ENCODE measurements at regions not wholly inside any gene's neighbourhood (a gene's known extent, or its start where the extent isn't known, plus 50 kb on each side); places are given as distances from the start of the nearest gene placed in this dataset.
"Not testable (repeated sequence)": the region's sequence is repeated elsewhere in the genome, so short reads cannot be mapped to it uniquely, and the experiment has no call there.

DNA sequence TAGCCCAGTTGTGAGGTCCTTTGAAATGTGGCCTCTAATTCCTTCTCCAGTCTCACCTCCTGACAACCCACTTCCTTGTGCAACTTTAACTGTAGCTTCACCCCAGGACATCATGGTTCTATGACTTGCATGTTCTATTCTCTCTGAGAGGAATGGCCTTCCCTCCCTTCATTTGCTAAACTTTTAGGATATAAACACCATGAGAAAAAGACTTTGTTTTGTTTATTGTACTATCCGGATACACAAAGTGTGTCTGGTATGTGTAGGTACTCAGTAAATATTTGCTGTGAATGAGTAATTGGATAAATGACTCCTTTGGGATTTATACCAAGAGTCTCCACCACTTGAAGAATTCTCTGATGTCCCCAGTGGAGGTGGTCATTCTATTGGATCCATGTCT is 547.6 kb downstream of the INSC start:
- DNase-seq (ENCODE audit: low spot score) = no peak

DNA sequence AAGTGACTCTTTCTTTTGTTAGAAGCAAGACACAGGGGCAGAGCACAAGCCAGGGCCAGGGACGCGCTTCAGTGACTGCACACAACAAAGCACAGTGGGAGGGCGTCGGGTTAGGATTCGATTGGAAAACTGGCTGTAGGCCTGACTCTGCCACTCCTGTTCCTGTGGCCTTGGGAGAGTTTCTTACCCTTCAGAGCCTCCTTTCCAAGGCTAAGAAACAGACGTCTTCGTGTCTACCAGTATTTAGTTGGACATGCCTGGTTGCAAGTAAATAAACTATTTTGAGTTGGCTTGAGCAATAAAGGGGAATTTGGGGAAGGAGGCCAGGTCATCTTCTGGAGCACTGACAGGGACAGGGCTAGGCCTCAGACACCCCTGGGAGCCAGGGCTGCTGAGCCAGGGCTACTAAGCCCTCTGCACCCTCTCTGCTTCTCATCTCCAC is 549.1 kb downstream of the INSC start:
- no peak for DNase-seq (ENCODE audit: low spot score)

DNA sequence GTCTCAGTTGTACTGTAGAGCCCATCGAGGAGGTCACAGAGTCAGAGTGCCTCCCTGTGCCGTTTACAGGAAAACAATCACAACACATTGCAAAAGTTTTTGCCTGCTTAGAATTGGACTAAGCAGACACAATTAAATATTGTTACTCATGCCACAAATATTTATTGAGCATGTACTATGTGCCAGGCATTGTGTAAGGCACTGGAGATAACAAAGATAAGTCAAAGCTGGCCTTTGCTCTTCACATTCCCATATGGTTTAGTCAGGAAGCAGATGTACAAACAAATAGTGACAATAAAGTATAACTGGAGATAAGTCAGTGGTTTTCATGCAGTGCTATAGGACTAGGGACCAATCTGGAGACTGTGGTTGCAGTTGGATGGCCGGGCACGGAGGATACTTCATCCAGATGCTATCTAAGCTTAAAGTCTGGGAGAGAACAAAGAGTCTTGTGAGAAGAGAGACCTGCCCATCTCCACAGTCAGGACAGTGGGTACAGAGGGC is 550.7 kb downstream of the INSC start:
- no peak for DNase-seq (ENCODE audit: low spot score)

DNA sequence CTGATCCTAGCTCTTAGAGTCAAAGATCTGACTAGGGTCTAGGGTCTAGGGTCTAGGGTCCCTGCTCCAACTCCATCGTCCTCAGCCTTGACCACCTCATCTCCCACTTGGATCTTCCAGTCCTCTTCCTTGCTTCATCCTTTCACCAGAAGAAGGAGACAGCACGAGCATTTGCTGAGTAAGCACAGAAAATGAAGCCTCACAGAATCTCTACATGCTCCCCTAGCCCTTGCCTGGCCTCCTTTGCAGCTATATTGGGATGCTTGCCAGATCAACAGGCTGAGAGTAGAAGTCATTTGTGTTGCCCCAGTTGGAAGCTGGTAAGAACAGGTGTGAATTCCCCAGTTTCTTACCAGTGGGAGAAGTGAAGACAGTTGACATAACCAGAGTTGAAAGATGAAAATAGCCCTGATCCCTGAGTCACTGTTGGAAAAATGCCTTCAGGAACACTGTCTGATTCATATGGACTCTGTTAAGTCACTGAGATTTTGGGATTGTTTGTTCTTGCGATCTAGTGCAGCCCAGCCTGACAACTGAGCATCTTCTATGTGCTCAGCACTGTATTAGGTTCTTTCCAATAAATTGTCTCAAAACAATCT is 552.5 kb downstream of the INSC start:
- DNase-seq (ENCODE audit: low spot score) = no peak

DNA sequence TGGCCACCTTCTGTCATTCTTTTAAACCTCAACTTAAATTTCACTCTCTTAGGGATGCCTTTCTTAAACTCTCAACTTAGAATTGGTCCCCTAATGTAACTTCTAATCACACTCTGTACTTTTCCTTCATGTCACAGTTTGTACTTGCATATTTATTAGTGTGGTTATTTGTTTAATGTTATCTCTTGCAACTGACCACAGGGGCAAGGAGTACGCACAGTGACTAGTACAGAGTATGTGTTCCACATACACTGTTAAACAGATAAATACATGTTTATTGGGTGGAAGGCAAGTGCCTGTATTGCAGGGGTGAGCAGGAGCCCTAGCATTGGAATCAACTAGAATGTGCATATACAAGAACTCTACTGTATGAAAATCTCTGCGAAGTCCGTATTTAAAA is 554.0 kb downstream of the INSC start:
- DNase-seq (ENCODE audit: low spot score) = no peak

DNA sequence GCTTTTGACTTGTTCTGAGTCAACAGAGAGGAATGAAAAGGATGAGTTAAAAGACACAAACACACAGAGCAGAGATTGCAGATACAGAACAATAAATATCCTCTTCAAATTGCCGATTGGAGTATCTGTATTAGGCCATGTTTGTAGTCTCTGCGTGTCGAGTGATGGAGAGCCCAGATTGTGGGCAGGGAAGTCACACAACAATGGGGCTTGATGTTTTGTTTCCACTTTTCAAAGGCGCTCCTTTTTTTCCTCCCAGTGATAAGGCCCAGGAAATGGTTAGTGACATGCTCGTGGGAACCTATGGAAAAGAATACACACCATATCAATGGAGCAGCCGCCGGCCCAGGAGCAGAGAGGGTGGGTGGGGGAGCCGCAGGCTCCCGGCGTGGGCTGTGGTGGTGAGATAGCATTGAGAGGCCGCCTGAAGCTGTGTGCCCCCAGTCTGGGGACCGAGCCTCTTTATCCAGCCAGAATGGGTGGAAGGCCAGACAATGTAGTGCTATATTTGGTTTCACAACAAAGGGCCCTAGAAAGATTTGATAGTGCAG is 555.9 kb downstream of the INSC start:
- DNase-seq (ENCODE audit: low spot score) = no peak

DNA sequence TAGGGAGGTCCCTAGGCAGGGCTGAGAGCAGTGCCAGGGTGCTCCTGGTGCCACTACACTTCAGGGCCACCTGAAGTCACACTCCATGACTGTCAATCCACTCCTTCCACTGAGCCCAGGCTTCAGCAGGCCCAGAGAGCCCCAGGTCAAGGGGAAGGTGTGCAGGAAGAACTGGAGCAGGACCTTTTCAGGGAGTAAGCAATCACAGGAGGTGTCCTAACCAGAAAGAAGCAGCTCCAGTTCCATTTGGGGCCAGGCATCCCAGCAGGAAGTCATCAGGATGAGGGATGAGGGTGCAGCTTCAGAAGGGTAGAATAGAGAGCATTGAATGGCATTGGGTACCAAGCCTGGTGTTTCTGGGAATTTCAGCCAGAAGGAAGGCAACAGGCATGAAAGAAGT is 556.5 kb downstream of the INSC start:
- no peak for DNase-seq (ENCODE audit: low spot score)

DNA sequence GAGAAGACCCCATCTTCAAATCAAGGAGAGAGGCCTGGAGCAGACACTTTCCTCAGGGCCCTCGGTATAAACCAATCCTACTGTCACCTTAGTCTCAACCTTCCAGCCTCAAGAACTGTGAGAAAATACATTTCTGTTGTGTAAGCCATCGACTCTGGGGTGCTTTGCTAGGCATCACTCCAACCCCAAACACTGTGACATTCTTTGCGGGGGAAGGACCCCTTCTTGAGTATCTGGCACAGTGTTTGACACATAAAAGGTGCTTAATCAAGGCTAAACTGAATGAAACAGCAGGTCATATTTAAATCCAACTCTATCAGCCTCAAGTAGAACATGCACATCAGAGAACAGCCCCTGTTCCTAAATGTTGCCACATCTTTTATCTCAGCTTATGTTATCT is 558.1 kb downstream of the INSC start:
- no peak for DNase-seq (ENCODE audit: low spot score)

DNA sequence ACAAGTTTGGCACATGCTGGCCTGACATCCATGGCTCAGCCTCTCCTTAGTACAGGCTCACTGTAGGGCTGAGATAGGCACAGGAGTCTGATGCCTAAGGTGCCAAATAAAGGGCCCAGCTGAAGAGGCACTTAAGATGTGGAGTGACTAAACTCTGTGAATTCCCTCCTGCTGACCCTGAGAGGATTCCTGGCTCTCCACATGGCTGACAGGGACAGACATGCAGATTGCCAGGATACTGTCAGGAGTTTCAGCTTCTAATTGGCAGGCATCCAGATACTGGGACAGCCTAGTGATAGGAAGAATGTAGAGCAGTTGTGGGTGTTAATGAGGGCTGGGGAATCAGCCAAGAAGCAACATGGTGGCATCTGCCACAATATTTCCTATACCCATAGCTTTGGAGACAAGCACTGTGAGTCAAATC is 558.7 kb downstream of the INSC start:
- DNase-seq (ENCODE audit: low spot score) = no peak

DNA sequence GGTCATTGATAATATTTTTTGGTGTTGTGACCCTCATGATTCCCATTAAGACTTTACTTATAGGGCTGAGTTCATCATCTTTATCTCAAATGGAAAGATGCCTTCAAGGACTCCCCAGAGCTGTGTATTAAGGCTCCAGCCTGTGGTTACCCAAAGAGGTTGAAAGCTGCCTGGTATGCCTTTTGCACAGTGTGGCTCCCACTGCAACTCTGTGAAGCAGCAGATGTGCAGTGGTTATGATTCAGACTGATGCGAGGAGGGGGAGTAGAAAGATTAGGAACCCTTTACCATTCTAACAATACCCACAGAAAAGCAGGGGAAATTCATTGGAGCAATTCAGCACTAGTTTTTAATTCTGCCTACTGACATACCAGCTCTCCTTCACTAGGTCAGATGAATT is 560.0 kb downstream of the INSC start:
- no peak for DNase-seq (ENCODE audit: low spot score)

DNA sequence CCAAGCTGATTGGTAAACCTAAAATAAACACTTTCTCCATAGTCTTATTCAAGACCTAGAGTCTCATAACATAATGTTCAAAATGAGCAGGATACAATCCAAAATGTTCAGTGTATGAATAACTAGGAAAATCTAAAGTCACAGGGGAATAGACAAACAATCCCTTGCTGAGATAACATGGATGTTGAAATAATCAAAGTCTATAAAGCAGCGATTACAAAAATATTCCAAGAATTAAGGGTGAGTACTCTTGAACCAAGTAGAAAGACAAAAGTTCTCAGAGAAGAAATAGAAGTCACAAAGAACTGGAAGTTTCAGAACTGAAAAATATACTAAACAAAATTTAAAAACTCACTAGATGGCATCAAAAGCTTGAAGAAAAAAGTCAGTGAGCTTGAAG is 561.0 kb downstream of the INSC start:
- no peak for DNase-seq (ENCODE audit: low spot score)

DNA sequence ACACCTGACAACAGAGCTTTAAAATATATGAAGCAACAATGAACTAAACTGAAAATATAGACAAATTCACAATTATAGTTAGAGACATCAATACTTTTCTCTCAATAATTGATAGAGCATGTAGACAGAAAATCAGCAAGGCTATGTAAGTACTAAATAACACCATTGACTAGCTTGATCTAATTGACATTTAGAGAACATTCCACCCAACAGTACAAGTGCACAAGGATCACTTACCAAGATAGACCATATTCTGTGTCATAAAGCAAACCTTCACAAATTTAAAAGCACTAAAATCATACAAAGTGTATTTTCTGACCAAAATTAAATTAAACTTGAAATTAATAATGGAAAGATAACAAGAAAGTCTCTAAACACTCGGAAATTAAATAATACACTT is 562.5 kb downstream of the INSC start:
- DNase-seq (ENCODE audit: low spot score) = no peak

DNA sequence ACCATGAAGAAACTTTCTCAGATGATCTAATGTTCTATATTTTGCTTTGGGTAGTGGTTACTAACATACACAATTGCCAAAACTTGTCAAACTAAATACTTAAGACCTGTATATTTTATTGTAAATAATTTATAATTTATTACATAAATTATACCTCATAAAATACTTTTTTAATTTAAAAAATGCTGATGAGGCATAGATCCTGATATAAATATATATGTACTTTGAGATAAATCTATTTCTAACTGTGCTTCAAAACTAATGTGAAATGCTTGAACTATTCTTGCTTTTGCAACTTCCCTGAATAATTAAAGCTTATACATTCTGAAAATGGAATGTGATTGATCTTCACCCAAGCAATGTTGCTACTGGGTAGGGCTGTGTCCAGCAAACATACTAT is 568.8 kb downstream of the INSC start:
- DNase-seq (ENCODE audit: low spot score) = no peak

DNA sequence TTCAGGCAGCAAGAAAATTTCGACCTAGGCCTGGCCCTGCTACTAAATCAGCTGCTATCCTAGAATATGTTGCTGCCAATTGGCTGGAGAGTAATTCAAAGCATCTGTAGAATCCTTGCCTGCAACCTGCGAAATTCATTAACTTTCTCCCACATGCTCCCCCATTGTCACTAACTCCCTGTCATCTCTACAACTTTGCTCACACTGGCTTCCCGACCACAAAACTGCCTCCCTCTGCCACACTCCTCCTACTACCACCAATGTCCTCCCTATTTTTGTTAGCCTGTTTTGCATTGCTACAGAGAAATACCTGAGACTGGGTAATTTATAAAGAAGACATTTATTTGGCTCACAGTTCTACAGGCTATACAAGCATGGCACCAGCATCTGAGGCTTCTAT is 570.6 kb downstream of the INSC start:
- DNase-seq (ENCODE audit: low spot score) = no peak

DNA sequence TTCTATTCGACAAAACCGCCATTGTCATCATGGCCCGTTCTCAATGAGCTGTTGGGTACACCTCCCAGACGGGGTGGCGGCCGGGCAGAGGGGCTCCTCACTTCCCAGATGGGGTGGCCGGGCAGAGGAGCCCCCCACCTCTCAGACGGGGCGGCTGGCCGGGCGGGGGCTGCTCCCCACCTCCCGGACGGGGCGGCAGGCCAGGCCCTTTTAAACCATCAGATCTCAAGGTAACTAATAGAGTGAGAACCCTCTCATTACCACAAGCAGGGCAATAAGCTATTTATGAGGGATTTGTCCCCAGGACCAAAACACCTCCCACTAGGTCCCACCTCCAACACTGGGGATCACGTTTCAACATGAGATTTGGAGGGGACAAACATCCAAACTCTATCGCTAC is 571.5 kb downstream of the INSC start:
- not testable (repeated sequence) for DNase-seq (ENCODE audit: low spot score)

DNA sequence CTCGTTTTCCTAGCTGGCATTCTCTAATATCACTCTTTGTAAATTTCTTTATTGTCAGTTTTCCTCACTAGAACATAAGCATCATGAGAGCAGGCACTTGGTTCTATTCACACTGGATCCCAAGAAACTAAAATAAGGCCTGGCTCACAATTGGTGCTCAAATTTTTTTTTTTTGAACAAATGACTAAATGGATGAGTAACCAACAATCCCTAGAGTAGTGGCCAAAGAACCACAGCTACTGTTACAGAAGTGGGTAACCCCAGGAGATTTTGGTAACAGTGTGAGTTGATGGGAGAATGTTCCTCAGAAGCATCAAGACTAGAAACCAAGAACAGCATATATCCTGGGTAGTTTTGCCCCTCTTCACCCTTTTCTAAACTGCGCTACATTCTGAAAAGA is 572.6 kb downstream of the INSC start:
- no peak for DNase-seq (ENCODE audit: low spot score)

DNA sequence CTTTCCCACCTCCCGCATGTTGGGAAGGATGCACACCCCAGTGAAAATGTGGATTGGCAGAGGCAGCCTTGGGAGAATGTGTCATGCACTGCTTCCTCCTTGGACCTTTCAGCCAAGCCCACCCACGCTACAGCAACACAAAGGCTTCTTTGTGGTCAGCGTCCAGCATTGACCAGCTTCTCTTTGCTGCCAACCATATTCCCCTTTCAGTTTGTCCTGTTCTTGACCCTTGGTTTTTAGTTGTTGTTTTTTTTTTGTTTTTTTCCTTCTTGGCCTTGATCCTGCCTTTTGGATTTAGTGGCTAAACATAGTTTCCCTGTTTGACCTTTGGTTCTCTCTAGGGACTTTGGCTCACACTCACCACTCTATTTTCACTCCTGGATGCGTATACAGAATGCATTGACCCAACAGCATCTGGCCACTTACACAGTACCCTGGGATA is 573.6 kb downstream of the INSC start:
- DNase-seq (ENCODE audit: low spot score) = no peak

DNA sequence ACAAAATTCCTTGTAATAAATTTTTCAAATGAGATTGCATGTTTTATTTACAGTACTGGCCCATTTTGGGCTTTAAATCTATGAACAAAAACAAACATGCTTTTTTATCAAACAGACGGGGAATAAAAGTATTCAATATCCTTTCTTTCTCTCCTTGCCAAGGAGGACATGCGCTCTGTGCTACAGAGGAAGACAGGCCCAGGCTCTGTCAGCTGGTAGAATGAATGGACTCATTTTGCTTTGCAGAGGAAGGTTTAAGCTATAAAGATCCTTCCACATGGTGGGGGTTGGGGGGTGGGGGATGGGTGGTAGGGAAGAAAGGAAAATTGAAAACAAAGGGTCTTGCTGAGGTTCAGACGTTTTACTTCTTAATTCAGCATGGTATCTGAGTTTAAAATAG is 575.6 kb downstream of the INSC start:
- no peak for DNase-seq (ENCODE audit: low spot score)

DNA sequence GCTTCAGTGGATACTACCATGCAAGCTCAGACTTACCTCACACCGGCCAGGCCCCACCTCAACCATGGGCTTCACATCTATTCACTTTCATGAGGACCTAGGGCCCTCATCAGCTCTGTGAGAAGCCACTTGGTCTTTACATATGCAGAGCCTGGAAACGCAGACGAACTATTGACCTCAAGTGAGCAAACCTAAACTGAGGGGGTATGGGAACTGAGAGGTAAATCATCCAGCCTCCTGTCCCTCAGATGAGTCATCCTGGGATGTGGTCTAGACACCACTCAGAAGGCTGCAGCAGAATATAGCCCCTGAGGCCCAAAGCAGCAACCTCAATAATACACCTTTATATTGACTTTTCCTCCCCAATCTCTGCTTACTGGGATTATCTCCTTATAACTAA is 578.0 kb downstream of the INSC start:
- no peak for DNase-seq (ENCODE audit: low spot score)

DNA sequence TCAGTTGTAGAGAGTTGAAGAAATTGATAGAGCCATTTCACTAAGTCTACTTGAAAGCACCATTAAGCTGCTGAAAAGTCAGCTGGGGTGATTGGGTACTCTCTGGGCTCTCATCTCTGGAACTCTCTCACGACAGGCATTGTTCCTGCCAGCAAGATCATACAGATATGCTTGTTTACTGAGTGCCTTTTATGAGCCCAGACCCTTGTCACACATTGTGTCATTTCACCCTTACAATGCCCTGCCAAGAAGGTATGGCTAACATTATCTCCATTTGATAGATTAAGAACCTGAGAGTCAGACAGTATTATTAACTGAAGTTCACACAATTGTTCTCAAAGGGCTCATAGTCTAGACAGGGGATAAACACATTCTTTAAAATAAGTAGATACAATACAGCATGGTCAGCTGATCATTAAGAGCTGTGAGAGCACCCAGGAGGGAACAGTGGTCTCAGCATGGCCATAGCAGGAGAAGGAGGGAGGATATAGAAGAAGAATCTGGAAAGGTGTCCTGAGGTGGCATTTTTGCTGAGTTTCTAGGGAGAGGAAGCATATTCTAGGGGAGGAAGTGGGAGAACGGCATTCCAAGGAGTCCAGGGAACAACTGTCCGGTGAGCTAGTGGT is 580.5 kb downstream of the INSC start:
- DNase-seq (ENCODE audit: low spot score) = no peak

DNA sequence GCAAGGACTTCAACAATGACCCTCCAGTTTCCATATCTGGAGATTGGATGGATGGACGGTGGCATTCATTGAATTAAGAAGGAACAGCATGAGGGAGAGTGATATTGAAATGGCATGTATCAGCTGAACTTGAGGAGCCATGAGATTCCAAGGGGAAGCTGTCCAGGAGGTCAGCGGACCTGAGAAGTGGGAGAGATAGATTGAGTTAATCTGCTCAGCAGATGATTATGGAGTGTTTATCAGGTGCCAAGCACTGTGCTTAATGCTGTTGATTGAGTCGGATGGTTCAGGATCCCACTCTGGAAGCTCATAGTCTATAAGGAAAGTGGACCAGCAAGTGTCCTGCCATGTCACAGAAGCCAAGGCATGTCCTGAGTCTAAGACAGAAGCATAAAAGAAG is 581.3 kb downstream of the INSC start:
- DNase-seq (ENCODE audit: low spot score) = no peak

DNA sequence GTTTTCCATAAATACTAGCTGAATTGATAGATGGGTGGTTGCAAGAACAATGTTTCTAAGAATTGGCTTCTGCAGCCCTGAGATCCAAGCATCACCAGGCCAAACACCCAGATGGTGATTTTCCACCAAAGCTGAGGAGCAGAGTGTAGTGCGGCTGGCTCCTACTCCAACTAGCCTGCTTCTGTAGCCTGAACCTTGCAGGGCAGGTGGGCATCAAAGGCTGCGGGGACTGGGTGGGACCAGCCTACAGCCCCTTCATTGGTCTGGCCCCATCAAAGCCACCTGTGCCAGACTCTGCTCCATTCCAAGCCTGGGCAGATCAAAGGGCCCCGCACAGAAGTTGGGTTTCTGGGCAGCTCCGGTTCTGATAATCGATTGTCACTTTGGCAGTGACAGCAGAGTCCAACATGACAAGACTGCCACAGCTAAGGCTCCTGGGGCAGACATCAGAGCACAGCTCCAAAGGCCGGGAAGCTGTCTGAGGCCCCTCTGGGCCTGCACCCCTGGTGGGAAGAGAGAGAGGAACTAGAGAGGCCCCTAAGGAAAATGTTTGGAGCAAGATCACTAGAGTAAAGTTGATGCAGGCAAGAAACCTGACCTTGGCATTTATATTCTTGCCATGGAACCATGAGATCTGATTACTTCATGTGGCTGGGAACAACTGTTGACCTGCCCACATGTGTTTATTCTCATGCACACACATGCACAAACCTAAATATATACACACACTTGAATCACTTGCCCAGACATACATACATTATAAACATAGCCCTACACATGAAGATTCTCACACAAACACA is 582.9 kb downstream of the INSC start:
- no peak for DNase-seq (ENCODE audit: low spot score)

DNA sequence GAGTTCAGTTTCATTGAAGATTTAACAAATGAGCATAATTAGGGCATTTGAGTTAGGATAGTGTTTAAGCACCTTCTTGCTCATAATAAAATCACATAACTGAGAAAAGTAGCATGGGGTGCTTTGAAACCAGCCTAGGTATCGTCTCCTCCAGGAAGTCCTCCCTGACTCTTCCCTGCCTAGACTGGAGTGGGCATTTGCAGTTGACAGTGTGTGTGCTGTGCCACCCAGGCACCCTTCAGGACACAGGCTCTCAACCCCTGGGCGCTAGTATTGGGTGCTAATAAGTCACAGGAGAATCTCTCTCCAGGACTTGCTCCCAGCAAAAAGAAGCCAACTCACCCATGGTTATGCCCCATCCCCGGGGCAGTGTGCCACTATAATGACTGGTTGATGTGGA is 584.1 kb downstream of the INSC start:
- DNase-seq (ENCODE audit: low spot score) = no peak
